B cell (primary cell): ENCODE measurements at regions not wholly inside any gene's neighbourhood (a gene's known extent, or its start where the extent isn't known, plus 50 kb on each side); places are given as distances from the start of the nearest gene placed in this dataset. TPM values are rescaled to one million over a fixed set of nuclear protein-coding genes. Genes with fewer than 3 reads are reported as not detected.
A peak's percentile ranks its signal among the peaks of the same experiment; 100 is the strongest.

Experiments used
- ATAC-seq: fragments of 200-7000 bp; cut with Tn5 transposase; one replicate; pipeline ENCODE4 v1.10.0; 2021; ENCODE audit warnings: low read depth, mild to moderate bottlenecking, moderate number of reproducible peaks, moderate library complexity
- CTCF ChIA-PET: fragments of 350-600 bp; sonication (Branson Sonifier 250); formaldehyde crosslinking; loops from one replicate; lab custom pipeline; 2021; ENCODE audit warnings: antibody characterized with exemption, inconsistent platforms; lab: Charles Lee
- POLR2A ChIA-PET: fragments of 350-600 bp; sonication (Branson Sonifier 250); formaldehyde crosslinking; loops from one replicate; lab custom pipeline; 2021; ENCODE audit warnings: antibody characterized with exemption; lab: Charles Lee
- DNase-seq: peaks from one replicate; pipeline ENCODE4 v3.0.0; 2013
- H2AFZ ChIP-seq: 2 replicates; pipeline ENCODE4 v1.6.1; 2012; ENCODE audit warnings: mild to moderate bottlenecking, low read depth, low read length; ENCODE audit not compliant: insufficient read depth, poor library complexity, severe bottlenecking
- H3K27ac ChIP-seq, 2 donors: 1 replicate in 1 of 2; 2 replicates in 1 of 2; pipeline ENCODE4 v1.5.1; 2012 to 2013; ENCODE audit warnings: low read length in 2 of 2, mild to moderate bottlenecking in 2 of 2, moderate library complexity in 1 of 2
- H3K27me3 ChIP-seq, 4 experiments: fragments of 200-600 bp in 1 of 4; sonication (generic) in 1 of 4; replicated peaks in 1 of 4; 1 replicate in 2 of 4; 2 replicates in 2 of 4; pipeline versions ENCODE4 v1.6.1 to v1.7.0; 2013 to 2016; ENCODE audit warnings: low read length in 3 of 4, mild to moderate bottlenecking in 2 of 4, mixed read lengths in 1 of 4, moderate library complexity in 1 of 4; ENCODE audit not compliant: insufficient read depth in 4 of 4, control insufficient read depth in 3 of 4; ENCODE audit errors: control extremely low read depth in 1 of 4
- H3K36me3 ChIP-seq, 2 experiments: replicated peaks in 1 of 2; 1 replicate in 1 of 2; 2 replicates in 1 of 2; pipeline versions ENCODE4 v1.6.1 to v1.7.1; 2013; ENCODE audit warnings: low read length in 1 of 2; ENCODE audit not compliant: insufficient read depth in 2 of 2, control insufficient read depth in 1 of 2; ENCODE audit errors: control extremely low read depth in 1 of 2, extremely low read depth in 1 of 2
- H3K4me1 ChIP-seq, 2 donors: fragments of 200-600 bp in 1 of 2; sonication (generic) in 1 of 2; 1 replicate in 1 of 2; 2 replicates in 1 of 2; pipeline versions ENCODE4 v1.5.1 to v1.6.1; 2013 to 2017; ENCODE audit warnings: low read length in 2 of 2; ENCODE audit not compliant: control insufficient read depth in 2 of 2, insufficient read depth in 2 of 2
- H3K4me2 ChIP-seq: replicated peaks from 2 replicates; pipeline ENCODE3; 2012; ENCODE audit warnings: mild to moderate bottlenecking, low read depth, low read length; ENCODE audit not compliant: poor library complexity, severe bottlenecking
- H3K4me3 ChIP-seq, 5 experiments: fragments of 200-600 bp in 1 of 5; sonication (generic) in 1 of 5; 1 replicate in 3 of 5; 2 replicates in 2 of 5; pipeline versions ENCODE4 v1.5.1 to v1.7.0; 2011 to 2016; ENCODE audit warnings: low read length in 4 of 5, mild to moderate bottlenecking in 4 of 5, low read depth in 2 of 5, control low read depth in 1 of 5, moderate library complexity in 1 of 5; ENCODE audit not compliant: insufficient read depth in 1 of 5; ENCODE audit errors: control extremely low read depth in 1 of 5, extremely low read depth in 1 of 5
- H3K79me2 ChIP-seq: fragments of 200-600 bp; sonication (generic); one replicate; pipeline ENCODE4 v1.6.0; 2016; ENCODE audit warnings: low read length; ENCODE audit not compliant: control insufficient read depth, insufficient read depth
- H3K9ac ChIP-seq: fragments of 200-600 bp; sonication (generic); 2 replicates; pipeline ENCODE4 v1.6.1; 2017; ENCODE audit warnings: mild to moderate bottlenecking, low read length, moderate library complexity
- H3K9me3 ChIP-seq, 3 donors: one replicate each; pipeline versions ENCODE4 v1.6.1 to v1.7.1; 2013; ENCODE audit warnings: low read length in 2 of 3; ENCODE audit not compliant: control insufficient read depth in 2 of 3, insufficient read depth in 1 of 3; ENCODE audit errors: control extremely low read depth in 1 of 3
- H4K20me1 ChIP-seq: 2 replicates; pipeline ENCODE4 v1.6.0; 2012; ENCODE audit warnings: mild to moderate bottlenecking, low read length; ENCODE audit not compliant: insufficient read depth, control insufficient read depth, poor library complexity, severe bottlenecking
- H3K27ac Mint-ChIP-seq: one replicate; pipeline ENCODE4 v1.8.0; 2021; ENCODE audit warnings: mixed read lengths
- H3K27me3 Mint-ChIP-seq: one replicate; pipeline ENCODE4 v1.8.0; 2021; ENCODE audit warnings: mixed read lengths
- H3K4me1 Mint-ChIP-seq: one replicate; pipeline ENCODE4 v1.8.0; 2021; ENCODE audit warnings: mixed read lengths
- H3K4me3 Mint-ChIP-seq: one replicate; pipeline ENCODE4 v1.8.0; 2021; ENCODE audit warnings: mixed read lengths
- H3K9me3 Mint-ChIP-seq: one replicate; pipeline ENCODE4 v1.8.0; 2022; ENCODE audit warnings: mixed read lengths; ENCODE audit not compliant: insufficient read depth
- EZH2 ChIP-seq: IDR thresholded peaks from 2 replicates; pipeline ENCODE4 v1.6.1; 2012; ENCODE audit warnings: borderline replicate concordance, low read depth, mild to moderate bottlenecking, moderate library complexity, low read length; ENCODE audit not compliant: insufficient read depth, poor library complexity, severe bottlenecking
- WGBS: methylation state at CpG from one replicate; pipeline ENCODE4 v1.1.5; 2013; ENCODE audit warnings: missing lambda C conversion rate; ENCODE audit not compliant: insufficient coverage; 5-methylcytosine and 5-hydroxymethylcytosine counted together
- intact Hi-C: fragments of 100-400 bp; cut with micrococcal nuclease; formaldehyde crosslinking; loops from one replicate; pipeline ENCODE4 v1.10.0; 2022
- small RNA-seq: library from RNA; depleted of rRNA; stranded (forward); fragments of <200 nt; gene quantifications from one replicate; pipeline ENCODE3, GENCODE V24; 2012; ENCODE audit warnings: low replicate concordance, low read depth; ENCODE audit not compliant: insufficient read length
- TF ChIP-seq, protein P1 (sequence below): fragments of 200-600 bp; IDR thresholded peaks from one replicate; pipeline ENCODE4 v1.8.0; 2022; ENCODE audit warnings: antibody characterized with exemption, mild to moderate bottlenecking

DNA sequence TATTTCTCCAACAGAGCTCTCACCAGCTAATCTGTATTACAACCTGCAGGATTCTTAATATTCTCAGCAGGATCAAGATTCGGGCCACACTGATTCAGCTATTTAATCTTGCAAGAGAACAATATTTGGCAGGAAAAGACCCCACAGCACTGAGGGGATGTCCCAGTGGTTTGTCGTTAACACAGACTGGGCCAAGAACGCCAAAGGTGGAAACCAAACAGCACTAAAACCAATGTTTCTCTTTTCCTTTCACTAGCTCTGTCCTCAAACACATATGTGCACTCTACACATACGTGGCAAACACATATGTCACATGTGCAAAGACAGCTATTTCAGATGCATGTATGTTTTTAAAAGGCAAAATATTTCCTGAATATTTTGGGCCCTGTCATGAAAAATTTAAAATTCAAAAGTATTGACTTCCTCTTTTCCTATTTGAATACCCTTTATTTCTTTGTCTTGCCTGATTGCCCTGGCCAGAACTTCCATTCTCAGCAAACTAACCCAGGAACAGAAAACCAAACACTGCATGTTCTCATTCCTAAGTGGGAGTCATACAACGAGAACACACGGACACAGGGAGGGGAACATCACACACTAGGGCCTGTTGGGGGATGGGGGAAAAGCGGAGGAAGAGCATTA lies 51.7 kb upstream of the NEBL start:
- ChIA-PET POLR2A (no interaction called here), CTCF (no interaction called here)
- peak overlapping the region; percentile 90 for H3K4me3 Mint-ChIP-seq
- TF ChIP-seq, protein P1, sequence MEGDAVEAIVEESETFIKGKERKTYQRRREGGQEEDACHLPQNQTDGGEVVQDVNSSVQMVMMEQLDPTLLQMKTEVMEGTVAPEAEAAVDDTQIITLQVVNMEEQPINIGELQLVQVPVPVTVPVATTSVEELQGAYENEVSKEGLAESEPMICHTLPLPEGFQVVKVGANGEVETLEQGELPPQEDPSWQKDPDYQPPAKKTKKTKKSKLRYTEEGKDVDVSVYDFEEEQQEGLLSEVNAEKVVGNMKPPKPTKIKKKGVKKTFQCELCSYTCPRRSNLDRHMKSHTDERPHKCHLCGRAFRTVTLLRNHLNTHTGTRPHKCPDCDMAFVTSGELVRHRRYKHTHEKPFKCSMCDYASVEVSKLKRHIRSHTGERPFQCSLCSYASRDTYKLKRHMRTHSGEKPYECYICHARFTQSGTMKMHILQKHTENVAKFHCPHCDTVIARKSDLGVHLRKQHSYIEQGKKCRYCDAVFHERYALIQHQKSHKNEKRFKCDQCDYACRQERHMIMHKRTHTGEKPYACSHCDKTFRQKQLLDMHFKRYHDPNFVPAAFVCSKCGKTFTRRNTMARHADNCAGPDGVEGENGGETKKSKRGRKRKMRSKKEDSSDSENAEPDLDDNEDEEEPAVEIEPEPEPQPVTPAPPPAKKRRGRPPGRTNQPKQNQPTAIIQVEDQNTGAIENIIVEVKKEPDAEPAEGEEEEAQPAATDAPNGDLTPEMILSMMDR, result no peak
- TF ChIP-seq EZH2, result no peak
- Histone ChIP-seq H3K4me2 (peak overlapping the region; percentile 33), H3K9me3 (peaks cover 0 to 1% (median 0%) of the 10 kb centered on the region in 3 donors), H3K4me3 (peak overlapping the region in 2 of 5 experiments; percentile 29 to 34), H3K9ac (peak overlapping the region; percentile 28), H2AFZ (peak overlapping the region; percentile 20), H3K27ac (no peak overlapping the region), H3K27me3 (no peaks in the 10 kb centered on the region), H4K20me1 (no peaks in the 10 kb centered on the region), H3K36me3 (no peaks in the 10 kb centered on the region), H3K4me1 (peaks cover 4% of the 10 kb centered on the region in 2 donors), H3K79me2 (no peaks in the 10 kb centered on the region)
- intact Hi-C loops, result no loop called here
- peaks cover 2% of the 10 kb centered on the region for H3K27me3 Mint-ChIP-seq
- H3K4me1 Mint-ChIP-seq, result peaks cover 15% of the 10 kb centered on the region
- DNase-seq (peak; percentile 4), ATAC-seq (no peak)
- WGBS, result 68% methylated on average over 3 of the region's 7 CpGs
- no peaks in the 10 kb centered on the region for H3K9me3 Mint-ChIP-seq
- H3K27ac Mint-ChIP-seq, result no peak overlapping the region

Small RNA genes in the stretch of these regions (small RNA-seq; reads per million reads assigned to genes)
- not detected for gene AL158209.2
- not detected for gene RF00017
- gene RNU6-15P, result not detected
